Tibial nerve (tissue), 3 donors: ENCODE measurements at regions not wholly inside any gene's neighbourhood (a gene's known extent, or its start where the extent isn't known, plus 50 kb on each side); places are given as distances from the start of the nearest gene placed in this dataset.

ENCODE experiments used
- POLR2A ChIP-seq, 2 donors: fragments of 450-650 bp; IDR thresholded peaks; one replicate each; pipeline ENCODE4 v1.6.1; 2017; ENCODE audit warnings: antibody characterized with exemption in 2 of 2, mild to moderate bottlenecking in 2 of 2, moderate library complexity in 2 of 2
- TF ChIP-seq, protein P1 (sequence below), 5 experiments: fragments of 200-600 bp in 3 of 5; fragments of 450-650 bp in 2 of 5; sonication (generic) in 3 of 5; IDR thresholded peaks; one replicate each; pipeline ENCODE4 v1.5.1; 2016 to 2019; ENCODE audit warnings: antibody characterized with exemption in 5 of 5, mild to moderate bottlenecking in 3 of 5, moderate library complexity in 2 of 5

DNA sequence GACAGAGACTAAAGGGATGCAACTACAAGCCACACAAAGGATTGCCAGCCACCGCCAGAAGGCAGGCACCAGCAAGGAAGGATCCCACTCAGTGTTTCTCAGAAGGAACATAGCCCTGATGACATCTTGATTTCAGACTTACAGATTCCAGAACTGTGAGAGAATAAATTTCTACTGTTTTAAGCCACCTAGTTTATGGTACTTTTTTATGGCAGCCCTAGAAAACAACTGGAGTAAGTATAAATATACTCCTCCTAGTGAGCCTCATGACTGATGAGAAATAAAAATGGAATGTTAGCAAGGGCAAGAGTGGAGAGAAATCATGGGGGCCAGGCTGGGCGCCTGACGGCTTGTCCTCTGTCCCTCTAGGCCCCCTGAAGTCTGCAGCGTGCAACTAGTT is 307.3 kb downstream of the PIK3R1 start:
- TF ChIP-seq, protein P1, sequence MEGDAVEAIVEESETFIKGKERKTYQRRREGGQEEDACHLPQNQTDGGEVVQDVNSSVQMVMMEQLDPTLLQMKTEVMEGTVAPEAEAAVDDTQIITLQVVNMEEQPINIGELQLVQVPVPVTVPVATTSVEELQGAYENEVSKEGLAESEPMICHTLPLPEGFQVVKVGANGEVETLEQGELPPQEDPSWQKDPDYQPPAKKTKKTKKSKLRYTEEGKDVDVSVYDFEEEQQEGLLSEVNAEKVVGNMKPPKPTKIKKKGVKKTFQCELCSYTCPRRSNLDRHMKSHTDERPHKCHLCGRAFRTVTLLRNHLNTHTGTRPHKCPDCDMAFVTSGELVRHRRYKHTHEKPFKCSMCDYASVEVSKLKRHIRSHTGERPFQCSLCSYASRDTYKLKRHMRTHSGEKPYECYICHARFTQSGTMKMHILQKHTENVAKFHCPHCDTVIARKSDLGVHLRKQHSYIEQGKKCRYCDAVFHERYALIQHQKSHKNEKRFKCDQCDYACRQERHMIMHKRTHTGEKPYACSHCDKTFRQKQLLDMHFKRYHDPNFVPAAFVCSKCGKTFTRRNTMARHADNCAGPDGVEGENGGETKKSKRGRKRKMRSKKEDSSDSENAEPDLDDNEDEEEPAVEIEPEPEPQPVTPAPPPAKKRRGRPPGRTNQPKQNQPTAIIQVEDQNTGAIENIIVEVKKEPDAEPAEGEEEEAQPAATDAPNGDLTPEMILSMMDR (IDR thresholded peaks at IDR 0.05), result no peak
- TF ChIP-seq POLR2A (IDR thresholded peaks at IDR 0.05), result no peak
